WERI-Rb-1 (cell line): ENCODE measurements at regions not wholly inside any gene's neighbourhood (a gene's known extent, or its start where the extent isn't known, plus 50 kb on each side); places are given as distances from the start of the nearest gene placed in this dataset.

Source experiments
- DNase-seq: peaks from one replicate; pipeline ENCODE4 v3.0.0-alpha.2; 2020
- H3K27ac ChIP-seq: fragments of 250-450 bp; sonication (Bioruptor Pico); 2 replicates; pipeline ENCODE4 v1.5.1; 2020; ENCODE audit warnings: mild to moderate bottlenecking, moderate library complexity
- H3K27me3 ChIP-seq: fragments of 250-450 bp; sonication (Bioruptor Pico); 2 replicates; pipeline ENCODE4 v1.5.1; 2021; ENCODE audit warnings: mild to moderate bottlenecking, low read depth, moderate library complexity; ENCODE audit not compliant: insufficient read depth, severe bottlenecking
- H3K36me3 ChIP-seq: fragments of 250-450 bp; sonication (Bioruptor Pico); 2 replicates; pipeline ENCODE4 v1.5.1; 2020; ENCODE audit warnings: mild to moderate bottlenecking, moderate library complexity
- H3K4me3 ChIP-seq: 2 replicates; pipeline ENCODE4 v1.5.1; 2011; ENCODE audit warnings: low read depth, mild to moderate bottlenecking, control low read depth, low read length
- H3K9me3 ChIP-seq: fragments of 250-450 bp; sonication (Bioruptor Pico); 2 replicates; pipeline ENCODE4 v1.5.1; 2021; ENCODE audit warnings: mild to moderate bottlenecking, moderate library complexity; ENCODE audit not compliant: severe bottlenecking
- CTCF ChIP-seq: IDR thresholded peaks from 2 replicates; pipeline ENCODE4 v1.5.1; 2011; ENCODE audit warnings: low read depth, mild to moderate bottlenecking, control low read depth, inconsistent platforms, low read length

GRCh38 chr14:37843954-37844607, 248.7 kb downstream of the TTC6 start:
- no peaks in the 10 kb centered on the region for H3K36me3 ChIP-seq
- no peak overlapping the region for H3K4me3 ChIP-seq
- no peak for TF ChIP-seq CTCF
- no peak overlapping the region for H3K27ac ChIP-seq
- peak; percentile 16 for DNase-seq
- peaks cover under 1% of the 10 kb centered on the region for H3K9me3 ChIP-seq
- H3K27me3 ChIP-seq: no peaks in the 10 kb centered on the region

GRCh38 chr14:37844614-37845013, 249.2 kb downstream of the TTC6 start:
- Histone ChIP-seq H3K27me3 (no peaks in the 10 kb centered on the region), H3K9me3 (no peaks in the 10 kb centered on the region), H3K36me3 (no peaks in the 10 kb centered on the region), H3K27ac (no peak overlapping the region), H3K4me3 (no peak overlapping the region)
- DNase-seq: peak; percentile 49
- no peak for TF ChIP-seq CTCF

- no peaks in the 10 kb centered on the region for H3K27me3 ChIP-seq
- no peaks in the 10 kb centered on the region for H3K36me3 ChIP-seq
- H3K4me3 ChIP-seq: no peak overlapping the region
- DNase-seq: no peak
- no peaks in the 10 kb centered on the region for H3K9me3 ChIP-seq
- no peak overlapping the region for H3K27ac ChIP-seq
- no peak for TF ChIP-seq CTCF
These were observed 253.7 kb downstream of the TTC6 start for GRCh38 chr14:37848985-37849621.

- H3K27me3 ChIP-seq: no peaks in the 10 kb centered on the region
- no peak overlapping the region for H3K4me3 ChIP-seq
- no peak for DNase-seq
- H3K27ac ChIP-seq: no peak overlapping the region
- TF ChIP-seq CTCF: no peak
- H3K36me3 ChIP-seq: no peaks in the 10 kb centered on the region
- no peaks in the 10 kb centered on the region for H3K9me3 ChIP-seq
These were observed 255.6 kb downstream of the TTC6 start for GRCh38 chr14:37851054-37851453.

- H3K9me3 ChIP-seq: no peaks in the 10 kb centered on the region
- no peak for DNase-seq
These were observed 260.4 kb downstream of the TTC6 start for GRCh38 chr14:37855871-37856270.

More at GRCh38 chr14:37855871-37856270, 260.4 kb downstream of the TTC6 start:
- Histone ChIP-seq H3K4me3 (no peak overlapping the region), H3K36me3 (no peaks in the 10 kb centered on the region), H3K27me3 (no peaks in the 10 kb centered on the region), H3K27ac (no peak overlapping the region)
- no peak for TF ChIP-seq CTCF
